ENCODE measurements at regions not wholly inside any gene's neighbourhood (a gene's known extent, or its start where the extent isn't known, plus 50 kb on each side); places are given as distances from the start of the nearest gene placed in this dataset.

- TF ChIP-seq CTCF (conservative IDR thresholded peaks at IDR 0.05 in 1 of 2, IDR thresholded peaks at IDR 0.05 in 1 of 2; ENCODE audit: low read depth in 1 of 2, low read length in 2 of 2) (no peak), EZH2 (IDR thresholded peaks at IDR 0.05; ENCODE audit: low read length, missing control alignments) (no peak)
Measured at GRCh38 chr18:72993250-72993649, 125.5 kb upstream of the NETO1 start.

Measured in fibroblast of lung (primary cell).